ENCODE measurements at regions not wholly inside any gene's neighbourhood (a gene's known extent, or its start where the extent isn't known, plus 50 kb on each side); places are given as distances from the start of the nearest gene placed in this dataset.

- Histone ChIP-seq H3K4me3 (no peak overlapping the region), H3K27ac (no peak overlapping the region), H3K36me3 (no peaks in the 10 kb centered on the region), H3K9me3 (no peaks in the 10 kb centered on the region), H3K27me3 (no peaks in the 10 kb centered on the region), H3K4me1 (no peaks in the 10 kb centered on the region)
- intact Hi-C loops (cut with DNase I; ENCODE audit: low total_unique reads) = no loop called here
- DNase-seq (ENCODE audit: low spot score in 2 of 2) = no peak
- no peak for TF ChIP-seq POLR2A (IDR thresholded peaks at IDR 0.05)
- TF ChIP-seq POLR2AphosphoS5 (IDR thresholded peaks at IDR 0.05) = no peak
- no peak for TF ChIP-seq CTCF (IDR thresholded peaks at IDR 0.05)
These were observed 414.4 kb downstream of the DAD1 start for GRCh38 chr14:22174412-22175277.

DNA sequence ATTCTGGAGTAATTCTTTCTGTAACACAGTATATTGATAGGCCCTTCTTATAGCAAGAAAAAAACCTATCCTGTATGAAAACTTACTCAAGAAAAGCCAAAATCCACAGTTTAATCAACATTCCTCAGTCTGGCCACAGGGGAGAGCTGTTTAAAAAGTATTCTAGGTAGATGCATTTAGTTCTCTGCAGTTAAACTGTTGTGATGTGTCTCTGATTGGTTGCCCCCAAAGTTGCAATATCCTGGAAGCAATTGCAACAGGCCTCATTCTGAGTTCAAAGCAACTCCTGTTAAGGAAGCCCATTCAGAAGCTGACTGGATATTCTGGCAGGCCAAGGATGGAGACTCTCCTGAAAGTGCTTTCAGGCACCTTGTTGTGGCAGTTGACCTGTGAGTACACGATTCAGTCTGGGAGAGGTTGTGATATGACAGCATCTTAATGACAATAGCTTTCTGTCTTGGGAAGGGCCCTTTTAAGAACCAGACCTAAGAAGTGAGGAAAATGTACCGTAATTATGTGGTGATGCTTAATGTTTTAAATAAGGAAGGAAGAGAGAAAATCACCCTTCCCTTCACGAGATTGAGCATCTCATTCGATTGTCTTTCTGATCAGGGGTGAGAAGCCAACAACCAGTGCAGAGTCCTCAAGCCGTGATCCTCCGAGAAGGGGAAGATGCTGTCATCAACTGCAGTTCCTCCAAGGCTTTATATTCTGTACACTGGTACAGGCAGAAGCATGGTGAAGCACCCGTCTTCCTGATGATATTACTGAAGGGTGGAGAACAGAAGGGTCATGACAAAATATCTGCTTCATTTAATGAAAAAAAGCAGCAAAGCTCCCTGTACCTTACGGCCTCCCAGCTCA lies 420.7 kb downstream of the DAD1 start:
- H3K4me1 ChIP-seq = no peaks in the 10 kb centered on the region
- no peak overlapping the region for H3K27ac ChIP-seq
- no peak for DNase-seq (ENCODE audit: low spot score in 2 of 2)
- H3K9me3 ChIP-seq = no peaks in the 10 kb centered on the region
- no peak overlapping the region for H3K4me3 ChIP-seq
- TF ChIP-seq CTCF (IDR thresholded peaks at IDR 0.05) (no peak), POLR2A (IDR thresholded peaks at IDR 0.05) (no peak), POLR2AphosphoS5 (IDR thresholded peaks at IDR 0.05) (no peak)
- H3K36me3 ChIP-seq = no peaks in the 10 kb centered on the region
- intact Hi-C loops (cut with DNase I; ENCODE audit: low total_unique reads) = no loop called here
- no peaks in the 10 kb centered on the region for H3K27me3 ChIP-seq

GRCh38 chr14:22164616-22165015 lies 424.4 kb downstream of the DAD1 start:
- DNase-seq (ENCODE audit: low spot score in 2 of 2) = no peak
- Histone ChIP-seq H3K36me3 (no peaks in the 10 kb centered on the region), H3K4me1 (no peaks in the 10 kb centered on the region), H3K4me3 (no peak overlapping the region), H3K9me3 (no peaks in the 10 kb centered on the region), H3K27ac (no peak overlapping the region), H3K27me3 (no peaks in the 10 kb centered on the region)
- TF ChIP-seq POLR2AphosphoS5 (IDR thresholded peaks at IDR 0.05) (no peak), POLR2A (IDR thresholded peaks at IDR 0.05) (no peak), CTCF (IDR thresholded peaks at IDR 0.05) (no peak)
- intact Hi-C loops (cut with DNase I; ENCODE audit: low total_unique reads) = no loop called here

GRCh38 chr14:22163051-22163450 lies 426.0 kb downstream of the DAD1 start:
- no peaks in the 10 kb centered on the region for H3K9me3 ChIP-seq
- no peaks in the 10 kb centered on the region for H3K4me1 ChIP-seq
- no peak for DNase-seq (ENCODE audit: low spot score in 2 of 2)
- H3K4me3 ChIP-seq = no peak overlapping the region
- no peaks in the 10 kb centered on the region for H3K36me3 ChIP-seq
- H3K27ac ChIP-seq = no peak overlapping the region
- intact Hi-C loops (cut with DNase I; ENCODE audit: low total_unique reads) = no loop called here
- no peaks in the 10 kb centered on the region for H3K27me3 ChIP-seq
- TF ChIP-seq POLR2A (IDR thresholded peaks at IDR 0.05) (no peak), POLR2AphosphoS5 (IDR thresholded peaks at IDR 0.05) (no peak), CTCF (IDR thresholded peaks at IDR 0.05) (no peak)

- no peaks in the 10 kb centered on the region for H3K9me3 ChIP-seq
- H3K4me1 ChIP-seq = no peaks in the 10 kb centered on the region
- no peak for DNase-seq (ENCODE audit: low spot score in 2 of 2)
- intact Hi-C loops (cut with DNase I; ENCODE audit: low total_unique reads) = no loop called here
- H3K27me3 ChIP-seq = no peaks in the 10 kb centered on the region
- H3K27ac ChIP-seq = no peak overlapping the region
- H3K4me3 ChIP-seq = no peak overlapping the region
- TF ChIP-seq CTCF (IDR thresholded peaks at IDR 0.05) (no peak), POLR2AphosphoS5 (IDR thresholded peaks at IDR 0.05) (no peak), POLR2A (IDR thresholded peaks at IDR 0.05) (no peak)
- H3K36me3 ChIP-seq = no peaks in the 10 kb centered on the region
These were observed 429.1 kb downstream of the DAD1 start for GRCh38 chr14:22159957-22160356.
